ENCODE measurements at regions not wholly inside any gene's neighbourhood (a gene's known extent, or its start where the extent isn't known, plus 50 kb on each side); places are given as distances from the start of the nearest gene placed in this dataset.

GRCh38 chr21:28090546-28090945 is 902.1 kb downstream of the LTN1 start:
- Mint-ChIP-seq H3K27ac (ENCODE audit: low read depth, unreplicated experiment) (no peak overlapping the region), H3K4me3 (ENCODE audit: unreplicated experiment) (no peak overlapping the region), H3K9me3 (ENCODE audit: unreplicated experiment) (no peaks in the 10 kb centered on the region), H3K4me1 (ENCODE audit: insufficient read depth, unreplicated experiment) (no peaks in the 10 kb centered on the region), H3K36me3 (ENCODE audit: insufficient read depth, unreplicated experiment) (no peaks in the 10 kb centered on the region), H3K27me3 (ENCODE audit: insufficient read depth, unreplicated experiment) (no peaks in the 10 kb centered on the region)
- intact Hi-C loops (cut with micrococcal nuclease) = no loop called here
- TF ChIP-seq CTCF (IDR thresholded peaks at IDR 0.05; ENCODE audit: unreplicated experiment) = no peak
- ChIA-PET CTCF (interaction anchor here (0.7 kb wide), 1 partner anchor 1201 kb away, joined by 3 read pairs; no protein-coding TSS in a partner anchor), POLR2A (interaction anchor here (1.0 kb wide), 1 partner anchor 136 kb away, joined by 3 read pairs; no protein-coding TSS in a partner anchor)
- DNase-seq (ENCODE audit: unreplicated experiment) = no peak
- no TSS peak for BruUV-seq (replicated peaks)

GRCh38 chr21:28089599-28090441 is 902.9 kb downstream of the LTN1 start:
- ChIA-PET POLR2A (no interaction called here), CTCF (interaction anchor here (0.7 kb wide), 1 partner anchor 1202 kb away, joined by 3 read pairs; no protein-coding TSS in a partner anchor)
- no peaks in the 10 kb centered on the region for H3K9me3 Mint-ChIP-seq (ENCODE audit: unreplicated experiment)
- no peak for DNase-seq (ENCODE audit: unreplicated experiment)
- H3K27me3 Mint-ChIP-seq (ENCODE audit: insufficient read depth, unreplicated experiment) = no peaks in the 10 kb centered on the region
- H3K4me3 Mint-ChIP-seq (ENCODE audit: unreplicated experiment) = no peak overlapping the region
- no peaks in the 10 kb centered on the region for H3K4me1 Mint-ChIP-seq (ENCODE audit: insufficient read depth, unreplicated experiment)
- H3K27ac Mint-ChIP-seq (ENCODE audit: low read depth, unreplicated experiment) = no peak overlapping the region
- no peak for TF ChIP-seq CTCF (IDR thresholded peaks at IDR 0.05; ENCODE audit: unreplicated experiment)
- no peaks in the 10 kb centered on the region for H3K36me3 Mint-ChIP-seq (ENCODE audit: insufficient read depth, unreplicated experiment)
- intact Hi-C loops (cut with micrococcal nuclease) = no loop called here
- no TSS peak for BruUV-seq (replicated peaks)

DNA sequence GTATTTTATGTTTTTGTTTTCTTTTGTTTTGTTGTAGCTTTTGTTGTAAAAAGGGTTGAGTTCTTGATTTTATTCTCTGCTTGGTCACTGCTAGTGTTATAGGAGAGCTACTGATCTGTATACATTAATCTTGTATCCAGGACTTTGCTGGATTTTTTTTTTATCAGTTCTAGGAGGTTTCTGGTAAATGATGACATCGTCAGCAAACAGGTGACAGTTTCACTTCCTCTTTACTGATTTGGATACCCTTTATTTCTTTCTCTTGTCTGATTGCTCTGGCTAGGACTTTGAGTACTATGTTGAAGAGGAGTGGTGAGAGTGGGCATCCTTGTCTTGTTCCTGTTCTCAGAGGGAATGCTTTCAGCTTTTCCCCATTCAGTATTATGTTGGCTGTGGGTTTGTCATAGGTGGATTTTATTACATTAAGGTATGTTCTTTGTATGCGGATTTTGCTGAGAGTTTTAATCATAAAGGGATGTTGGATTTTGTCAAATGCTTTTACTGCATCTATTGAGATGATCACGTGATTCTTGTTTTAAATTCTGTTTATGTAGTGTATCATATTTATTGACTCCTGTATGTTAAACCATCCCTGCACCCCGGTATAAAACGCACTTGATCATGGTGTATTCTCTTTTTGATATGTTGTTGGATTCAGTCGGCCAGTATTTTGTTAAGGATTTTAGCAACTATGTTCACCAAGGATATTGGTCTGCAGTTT is 905.7 kb downstream of the LTN1 start:
- Mint-ChIP-seq H3K27ac (ENCODE audit: low read depth, unreplicated experiment) (no peak overlapping the region), H3K36me3 (ENCODE audit: insufficient read depth, unreplicated experiment) (no peaks in the 10 kb centered on the region), H3K4me3 (ENCODE audit: unreplicated experiment) (no peak overlapping the region), H3K9me3 (ENCODE audit: unreplicated experiment) (peaks cover 8% of the 10 kb centered on the region), H3K27me3 (ENCODE audit: insufficient read depth, unreplicated experiment) (no peaks in the 10 kb centered on the region), H3K4me1 (ENCODE audit: insufficient read depth, unreplicated experiment) (no peaks in the 10 kb centered on the region)
- TF ChIP-seq CTCF (IDR thresholded peaks at IDR 0.05; ENCODE audit: unreplicated experiment) = no peak
- ChIA-PET CTCF (no interaction called here), POLR2A (no interaction called here)
- no TSS peak for BruUV-seq (replicated peaks)
- intact Hi-C loops (cut with micrococcal nuclease) = no loop called here
- no peak for DNase-seq (ENCODE audit: unreplicated experiment)

DNA sequence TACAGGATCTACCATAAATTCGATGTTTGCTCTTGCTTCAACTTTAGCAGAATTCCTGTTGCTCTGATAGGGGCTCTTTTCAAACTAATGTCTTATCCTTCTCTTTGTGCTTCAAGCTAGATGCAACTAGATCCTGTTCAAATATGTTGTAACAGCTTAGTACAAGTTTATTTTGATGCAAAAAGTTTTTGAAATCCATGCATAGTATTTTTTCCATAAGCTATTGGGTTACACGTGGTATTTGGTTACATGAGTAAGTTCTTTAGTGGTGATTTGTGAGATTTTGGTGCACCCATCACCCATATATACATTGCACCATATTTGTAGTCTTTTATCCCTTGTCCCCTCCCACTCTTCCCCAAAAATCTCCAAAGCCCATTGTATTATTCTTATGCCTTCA is 907.7 kb downstream of the LTN1 start:
- Mint-ChIP-seq H3K27ac (ENCODE audit: low read depth, unreplicated experiment) (no peak overlapping the region), H3K27me3 (ENCODE audit: insufficient read depth, unreplicated experiment) (no peaks in the 10 kb centered on the region), H3K4me3 (ENCODE audit: unreplicated experiment) (no peak overlapping the region), H3K4me1 (ENCODE audit: insufficient read depth, unreplicated experiment) (no peaks in the 10 kb centered on the region), H3K9me3 (ENCODE audit: unreplicated experiment) (peaks cover 8% of the 10 kb centered on the region), H3K36me3 (ENCODE audit: insufficient read depth, unreplicated experiment) (no peaks in the 10 kb centered on the region)
- no peak for DNase-seq (ENCODE audit: unreplicated experiment)
- ChIA-PET CTCF (interaction anchor here (1.0 kb wide), 1 partner anchor 23 kb away, joined by 3 read pairs; no protein-coding TSS in a partner anchor), POLR2A (interaction anchor here (0.6 kb wide), 1 partner anchor 608 kb away, joined by 3 read pairs; no protein-coding TSS in a partner anchor)
- no TSS peak for BruUV-seq (replicated peaks)
- intact Hi-C loops (cut with micrococcal nuclease) = no loop called here
- no peak for TF ChIP-seq CTCF (IDR thresholded peaks at IDR 0.05; ENCODE audit: unreplicated experiment)

All from MCF 10A (cell line).